NCI-H2171 treated with DMSO at 0.1 percent for 48 hours (cell line): ENCODE measurements at regions not wholly inside any gene's neighbourhood (a gene's known extent, or its start where the extent isn't known, plus 50 kb on each side); places are given as distances from the start of the nearest gene placed in this dataset.

Experiments
- DNase-seq: peaks from one replicate; lab custom pipeline; 2025; lab: John Stamatoyannopoulos, UW

GRCh38 chr14:87049950-87050349 is 943.0 kb downstream of the GALC start:
- DNase-seq = peak; percentile 49

GRCh38 chr14:87046960-87047359 is 946.0 kb downstream of the GALC start:
- DNase-seq = no peak

- DNase-seq = no peak
Observed at GRCh38 chr14:87045956-87046355, 947.0 kb downstream of the GALC start.

GRCh38 chr14:87045246-87045645 is 947.7 kb downstream of the GALC start:
- no peak for DNase-seq

- no peak for DNase-seq
Observed at GRCh38 chr14:87044807-87045206, 948.2 kb downstream of the GALC start.

GRCh38 chr14:87043667-87044200 is 949.2 kb downstream of the GALC start:
- no peak for DNase-seq

GRCh38 chr14:87042354-87042753 is 950.6 kb downstream of the GALC start:
- DNase-seq = no peak

GRCh38 chr14:87041290-87042020 is 951.5 kb downstream of the GALC start:
- DNase-seq = no peak

GRCh38 chr14:87034680-87035079 is 958.3 kb downstream of the GALC start:
- peak; percentile 69 for DNase-seq

- DNase-seq = no peak
Observed at GRCh38 chr14:87030197-87030596, 962.8 kb downstream of the GALC start.

- peak; percentile 76 for DNase-seq
Observed at GRCh38 chr14:87020106-87020505, 972.9 kb downstream of the GALC start.

GRCh38 chr14:87018294-87018693 is 974.7 kb downstream of the GALC start:
- no peak for DNase-seq

GRCh38 chr14:87017335-87017734 is 975.6 kb downstream of the GALC start:
- DNase-seq = no peak

GRCh38 chr14:87014856-87015255 is 978.1 kb downstream of the GALC start:
- peak; percentile 22 for DNase-seq

- no peak for DNase-seq
Observed at GRCh38 chr14:87013583-87013982, 979.4 kb downstream of the GALC start.

- DNase-seq = no peak
Observed at GRCh38 chr14:87008965-87009364, 984.0 kb downstream of the GALC start.

GRCh38 chr14:87005280-87005679 is 987.7 kb downstream of the GALC start:
- no peak for DNase-seq

- peak; percentile 44 for DNase-seq
Observed at GRCh38 chr14:87002776-87003175, 990.2 kb downstream of the GALC start.

GRCh38 chr14:87001333-87001732 is 991.6 kb downstream of the GALC start:
- no peak for DNase-seq

- peak; percentile 96 for DNase-seq
Observed at GRCh38 chr14:87000081-87000480, 992.9 kb downstream of the GALC start.

GRCh38 chr14:86999036-86999435 is 993.9 kb downstream of the GALC start:
- no peak for DNase-seq

- no peak for DNase-seq
Observed at GRCh38 chr14:86997271-86997670, 995.7 kb downstream of the GALC start.

GRCh38 chr14:86990396-86990795 is 1002.6 kb downstream of the GALC start:
- no peak for DNase-seq

- DNase-seq = no peak
Observed at GRCh38 chr14:86989285-86989684, 1003.7 kb downstream of the GALC start.
